Effector memory CD8-positive, alpha-beta T cell (primary cell): ENCODE measurements at regions not wholly inside any gene's neighbourhood (a gene's known extent, or its start where the extent isn't known, plus 50 kb on each side); places are given as distances from the start of the nearest gene placed in this dataset.

Experiments used
- ATAC-seq: fragments of 150-1000 bp; cut with Tn5 transposase; replicated peaks from 2 replicates; pipeline ENCODE4 v1.10.0; 2021; ENCODE audit warnings: mild to moderate bottlenecking, moderate library complexity
- DNase-seq, 3 experiments: peaks; one replicate each; pipeline ENCODE4 v3.0.0; 2021
- H3K27ac Mint-ChIP-seq, 2 donors: one replicate each; pipeline ENCODE4 v1.8.0; 2022; ENCODE audit warnings: mild to moderate bottlenecking in 2 of 2, mixed read lengths in 2 of 2, moderate library complexity in 2 of 2
- H3K27me3 Mint-ChIP-seq, 2 donors: one replicate each; pipeline ENCODE4 v1.8.0; 2022; ENCODE audit warnings: mixed read lengths in 2 of 2
- H3K36me3 Mint-ChIP-seq: one replicate; pipeline ENCODE4 v1.8.0; 2022; ENCODE audit warnings: mild to moderate bottlenecking, moderate library complexity, mixed read lengths; ENCODE audit not compliant: insufficient read depth
- H3K4me1 Mint-ChIP-seq, 2 donors: one replicate each; pipeline ENCODE4 v1.8.0; 2022; ENCODE audit warnings: low read depth in 2 of 2, mixed read lengths in 2 of 2
- H3K4me3 Mint-ChIP-seq, 2 donors: one replicate each; pipeline ENCODE4 v1.8.0; 2022; ENCODE audit warnings: mild to moderate bottlenecking in 2 of 2, mixed read lengths in 2 of 2, moderate library complexity in 2 of 2
- H3K9me3 Mint-ChIP-seq, 2 donors: one replicate each; pipeline ENCODE4 v1.8.0; 2022; ENCODE audit warnings: mixed read lengths in 2 of 2

- no peak overlapping the region for H3K4me3 Mint-ChIP-seq
- no peak for ATAC-seq
- no peaks in the 10 kb centered on the region for H3K9me3 Mint-ChIP-seq
Observed at GRCh38 chr9:103988821-103989220, 105.3 kb upstream of the SMC2 start.

DNA sequence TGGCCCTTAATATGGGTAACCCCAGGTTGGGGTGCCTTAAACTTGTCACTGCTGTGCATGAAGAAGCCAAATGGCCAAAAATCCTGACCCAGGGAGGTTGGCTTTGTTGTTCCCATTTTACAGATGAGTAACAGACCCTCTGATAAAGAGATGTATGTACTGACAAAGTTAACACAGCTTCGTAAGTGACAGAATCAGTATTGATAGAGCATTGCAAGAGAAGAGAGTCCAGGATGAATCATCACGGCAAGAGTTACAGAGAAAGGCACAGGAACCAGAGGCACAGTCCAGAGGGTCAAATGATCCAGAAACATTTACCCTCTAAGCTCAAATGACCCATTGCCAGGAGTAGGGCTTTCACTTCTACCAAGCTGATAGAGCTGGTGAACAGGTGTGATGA is 103.8 kb upstream of the SMC2 start:
- no peaks in the 10 kb centered on the region for H3K36me3 Mint-ChIP-seq
- no peaks in the 10 kb centered on the region for H3K9me3 Mint-ChIP-seq
- peaks cover 0 to 7% of the 10 kb centered on the region in 2 donors for H3K27me3 Mint-ChIP-seq
- no peaks in the 10 kb centered on the region for H3K4me1 Mint-ChIP-seq
- DNase-seq = no peak
- no peak for ATAC-seq
- H3K27ac Mint-ChIP-seq = no peak overlapping the region
- no peak overlapping the region for H3K4me3 Mint-ChIP-seq

More at GRCh38 chr9:103988821-103989220, 105.3 kb upstream of the SMC2 start:
- Mint-ChIP-seq H3K27ac (no peak overlapping the region), H3K36me3 (no peaks in the 10 kb centered on the region), H3K27me3 (peaks cover 0 to 14% of the 10 kb centered on the region in 2 donors), H3K4me1 (no peaks in the 10 kb centered on the region)
- DNase-seq = no peak

DNA sequence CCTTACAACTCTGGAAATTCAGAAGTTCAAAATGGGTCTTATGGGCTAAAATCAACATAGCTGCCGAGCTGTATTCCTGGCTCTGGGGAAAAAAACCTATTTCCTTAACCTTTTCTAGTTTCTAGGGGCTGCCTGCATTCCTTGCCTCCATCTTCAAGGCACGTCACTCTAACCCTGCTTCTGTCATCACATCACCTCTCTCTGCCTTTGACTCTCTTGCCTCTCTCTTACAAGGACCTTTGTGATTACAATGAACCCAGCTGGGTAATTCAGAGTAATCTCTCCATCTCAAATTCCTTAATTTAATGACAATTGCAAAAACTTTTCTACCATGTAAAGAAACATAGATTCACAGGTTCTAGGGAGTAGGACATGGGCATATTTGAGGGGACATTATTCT is 103.1 kb upstream of the SMC2 start:
- Mint-ChIP-seq H3K4me1 (no peaks in the 10 kb centered on the region), H3K36me3 (no peaks in the 10 kb centered on the region), H3K27me3 (peaks cover 0 to under 1% of the 10 kb centered on the region in 2 donors), H3K9me3 (no peaks in the 10 kb centered on the region), H3K27ac (no peak overlapping the region), H3K4me3 (no peak overlapping the region)
- no peak for ATAC-seq
- DNase-seq = no peak

DNA sequence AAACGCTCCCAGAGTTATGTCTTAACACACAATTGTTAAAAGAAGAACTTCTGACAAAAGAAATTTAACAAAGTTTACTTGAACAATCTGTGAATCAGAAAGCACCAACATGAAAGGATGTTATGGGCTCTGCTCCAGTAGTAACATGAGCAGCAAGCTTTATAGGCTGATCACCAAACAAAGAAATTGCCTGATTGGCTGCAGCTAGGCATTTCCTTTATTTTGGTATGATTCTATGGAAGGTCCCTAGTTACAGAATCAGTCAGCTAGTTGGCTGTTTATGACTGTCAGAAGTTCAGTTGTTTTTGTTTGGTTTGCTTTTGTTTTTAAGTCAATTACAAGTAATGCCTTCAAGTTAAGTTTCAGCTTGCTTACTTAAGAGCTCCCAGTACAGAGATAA is 102.4 kb upstream of the SMC2 start:
- DNase-seq (no peak), ATAC-seq (no peak)
- Mint-ChIP-seq H3K27me3 (no peaks in the 10 kb centered on the region), H3K36me3 (no peaks in the 10 kb centered on the region), H3K4me1 (no peaks in the 10 kb centered on the region), H3K27ac (no peak overlapping the region), H3K9me3 (no peaks in the 10 kb centered on the region), H3K4me3 (no peak overlapping the region)

DNA sequence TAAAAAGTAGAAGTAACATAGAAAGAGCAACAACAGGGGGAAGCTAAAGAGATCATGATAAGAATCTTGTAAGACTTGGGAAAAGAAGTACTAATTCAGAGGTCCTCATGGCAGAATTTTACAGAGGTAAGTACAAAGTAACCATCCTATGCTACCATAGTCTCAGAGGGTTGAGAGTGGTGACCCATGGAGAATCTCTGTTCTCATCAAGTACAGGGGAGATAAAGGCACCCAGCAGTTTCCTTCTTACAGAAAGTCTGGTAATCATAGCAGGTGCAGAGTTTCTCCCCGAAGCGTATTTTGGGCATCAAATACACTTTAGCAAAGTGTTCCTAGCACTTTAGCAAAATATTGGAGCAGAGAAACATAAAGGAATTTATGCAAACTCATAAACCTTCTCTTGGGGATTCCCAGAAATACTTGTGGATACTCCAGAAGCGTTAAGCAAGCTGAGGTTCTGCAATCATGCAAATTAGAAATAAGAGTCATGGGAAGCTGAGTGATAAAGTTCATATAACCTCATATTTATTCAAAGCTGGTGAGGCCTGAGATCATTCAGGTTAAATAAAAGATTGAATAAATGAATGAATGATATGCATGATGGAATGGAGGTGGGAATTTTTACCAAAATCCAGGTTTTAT is 101.0 kb upstream of the SMC2 start:
- Mint-ChIP-seq H3K36me3 (no peaks in the 10 kb centered on the region), H3K27ac (no peak overlapping the region), H3K9me3 (no peaks in the 10 kb centered on the region), H3K4me1 (no peaks in the 10 kb centered on the region), H3K4me3 (no peak overlapping the region), H3K27me3 (no peaks in the 10 kb centered on the region)
- no peak for ATAC-seq
- no peak for DNase-seq

DNA sequence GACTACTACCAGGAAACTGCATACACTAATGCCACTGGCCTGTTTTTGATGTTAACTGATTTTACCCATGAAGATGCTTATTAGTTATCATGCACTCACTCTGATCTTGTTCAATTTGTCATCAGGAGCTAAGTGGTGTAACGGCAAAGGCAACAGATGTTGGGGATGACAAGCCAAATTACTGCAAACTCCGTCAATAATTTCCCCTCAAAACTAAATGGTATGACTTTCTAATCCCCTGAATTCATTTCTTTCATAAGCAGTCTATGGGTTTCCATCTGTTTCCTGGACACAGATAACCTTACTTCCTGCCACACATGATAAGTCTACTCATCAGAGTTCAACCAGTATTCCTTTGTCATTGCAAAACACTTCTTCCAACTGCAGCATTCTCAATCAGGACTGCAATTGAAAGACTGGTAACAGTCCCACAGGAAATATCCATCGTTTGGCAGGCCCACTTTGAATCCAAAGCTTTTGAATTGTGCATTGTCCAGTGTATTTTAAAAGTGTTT is 96.2 kb upstream of the SMC2 start:
- no peaks in the 10 kb centered on the region for H3K4me1 Mint-ChIP-seq
- H3K36me3 Mint-ChIP-seq = no peaks in the 10 kb centered on the region
- ATAC-seq = no peak
- H3K27me3 Mint-ChIP-seq = no peaks in the 10 kb centered on the region
- no peak overlapping the region for H3K4me3 Mint-ChIP-seq
- H3K27ac Mint-ChIP-seq = no peak overlapping the region
- no peak for DNase-seq
- no peaks in the 10 kb centered on the region for H3K9me3 Mint-ChIP-seq

DNA sequence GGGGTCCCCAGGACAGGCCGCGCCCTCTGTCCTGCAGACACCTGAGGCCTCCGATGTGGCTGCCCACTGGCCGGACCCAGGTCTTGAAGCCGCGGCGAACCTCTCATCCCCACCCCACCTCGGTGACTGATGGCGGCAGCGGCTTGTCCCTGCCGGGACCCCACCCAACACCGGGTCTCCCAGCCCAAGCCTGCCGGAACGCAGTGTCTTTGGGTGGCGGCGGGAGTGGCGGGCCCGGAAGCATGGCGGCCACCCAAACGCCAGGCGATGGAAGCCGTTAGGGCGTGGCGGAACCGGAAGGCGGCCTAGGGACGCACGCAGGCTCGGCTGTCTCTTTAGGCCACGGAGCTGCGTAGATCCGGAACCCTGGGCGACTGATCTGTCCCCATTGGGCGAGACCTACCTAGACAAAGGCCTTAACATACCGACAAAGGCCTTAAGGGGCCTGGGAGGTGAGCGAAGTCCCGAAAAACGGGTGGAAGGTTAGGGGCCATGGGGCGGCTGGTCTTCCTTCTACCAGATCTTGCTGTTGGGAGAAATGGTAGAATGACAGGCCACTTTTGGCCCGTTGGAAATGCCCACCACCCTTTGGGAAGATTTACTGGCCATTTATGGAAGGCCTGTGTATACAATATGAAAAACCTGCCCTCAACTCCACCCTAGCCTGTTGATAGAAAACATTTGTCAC is 94.6 kb upstream of the SMC2 start:
- H3K27ac Mint-ChIP-seq = no peak overlapping the region
- H3K36me3 Mint-ChIP-seq = no peaks in the 10 kb centered on the region
- H3K4me1 Mint-ChIP-seq = no peaks in the 10 kb centered on the region
- ATAC-seq = no peak
- no peaks in the 10 kb centered on the region for H3K9me3 Mint-ChIP-seq
- peaks cover 0 to 8% of the 10 kb centered on the region in 2 donors for H3K27me3 Mint-ChIP-seq
- no peak overlapping the region for H3K4me3 Mint-ChIP-seq
- no peak for DNase-seq

GRCh38 chr9:104009826-104010225 is 84.3 kb upstream of the SMC2 start:
- Mint-ChIP-seq H3K27me3 (peaks cover 8 to 21% of the 10 kb centered on the region in 2 donors), H3K9me3 (peaks cover 0 to 2% of the 10 kb centered on the region in 2 donors), H3K4me3 (no peak overlapping the region), H3K27ac (no peak overlapping the region), H3K36me3 (no peaks in the 10 kb centered on the region), H3K4me1 (no peaks in the 10 kb centered on the region)
- DNase-seq = no peak
- no peak for ATAC-seq

DNA sequence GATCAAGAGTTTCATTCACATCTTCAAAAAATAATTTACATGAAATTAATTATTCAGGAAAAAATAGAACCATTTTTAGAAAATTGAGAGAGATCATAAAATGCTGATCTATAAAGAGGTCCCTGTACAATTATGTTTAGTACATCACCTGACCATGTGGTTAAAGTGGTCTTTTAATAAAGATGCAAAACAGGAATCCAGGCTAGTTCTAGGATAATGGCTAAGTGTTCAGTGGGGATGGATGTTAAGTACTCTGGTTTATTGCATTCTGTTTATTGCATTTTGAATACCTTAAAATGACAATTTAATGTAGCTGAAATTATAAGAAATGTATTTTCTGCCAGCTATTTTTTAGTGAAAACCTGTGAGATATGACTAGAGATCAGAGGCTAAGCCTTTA is 72.0 kb upstream of the SMC2 start:
- DNase-seq (no peak), ATAC-seq (no peak)
- H3K27ac Mint-ChIP-seq = no peak overlapping the region
- no peak overlapping the region for H3K4me3 Mint-ChIP-seq
- peaks cover under 1 to 1% of the 10 kb centered on the region in 2 donors for H3K4me1 Mint-ChIP-seq
- no peaks in the 10 kb centered on the region for H3K27me3 Mint-ChIP-seq
- H3K36me3 Mint-ChIP-seq = no peaks in the 10 kb centered on the region
- H3K9me3 Mint-ChIP-seq = peaks cover 5 to 9% of the 10 kb centered on the region in 2 donors

- ATAC-seq = no peak
- Mint-ChIP-seq H3K36me3 (no peaks in the 10 kb centered on the region), H3K27ac (no peak overlapping the region), H3K9me3 (peaks cover 5 to 9% of the 10 kb centered on the region in 2 donors), H3K4me3 (no peak overlapping the region), H3K27me3 (no peaks in the 10 kb centered on the region), H3K4me1 (peaks cover 10 to 20% of the 10 kb centered on the region in 2 donors)
- no peak for DNase-seq
Observed at GRCh38 chr9:104025104-104025503, 69.0 kb upstream of the SMC2 start.

DNA sequence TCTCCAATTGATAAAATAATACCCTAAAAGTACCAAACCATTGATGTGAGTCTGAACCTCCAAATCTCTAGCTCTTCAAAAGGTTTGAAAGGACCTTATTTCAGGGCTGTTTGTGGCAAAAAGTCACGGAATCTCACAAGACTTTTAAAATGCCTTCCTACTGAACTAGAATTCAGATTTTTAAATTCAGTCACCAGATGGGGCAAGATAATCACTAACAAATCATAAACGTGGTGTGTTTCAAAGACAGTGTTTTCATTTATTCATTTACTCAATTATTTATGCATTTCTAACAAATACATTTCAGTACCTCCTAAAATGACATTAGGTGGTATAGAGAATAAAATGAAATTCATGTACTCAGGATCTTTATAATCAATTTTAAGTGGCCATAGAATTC is 68.2 kb upstream of the SMC2 start:
- Mint-ChIP-seq H3K4me1 (peaks cover 13 to 20% of the 10 kb centered on the region in 2 donors), H3K36me3 (no peaks in the 10 kb centered on the region), H3K27ac (no peak overlapping the region), H3K9me3 (peaks cover 0 to 2% of the 10 kb centered on the region in 2 donors), H3K4me3 (no peak overlapping the region), H3K27me3 (no peaks in the 10 kb centered on the region)
- ATAC-seq = no peak
- DNase-seq = no peak

DNA sequence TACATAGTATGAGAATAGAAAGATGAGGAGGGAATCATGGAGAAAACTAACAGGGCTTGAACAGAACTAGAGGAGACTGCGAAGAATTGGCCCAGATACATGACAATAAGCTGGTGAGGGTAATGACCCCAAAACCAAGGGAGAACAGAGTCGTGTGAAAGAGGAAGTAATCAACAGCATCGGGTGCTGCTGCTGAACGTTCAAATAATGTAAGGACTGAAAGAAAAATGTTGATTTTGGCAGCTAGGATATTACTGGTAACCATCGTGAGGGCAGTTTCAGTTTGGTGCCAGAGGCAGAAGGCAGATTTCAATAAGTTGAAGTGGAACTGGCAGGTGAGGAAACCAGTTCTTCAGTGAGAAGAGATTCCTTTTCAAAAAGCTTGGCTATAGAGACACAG is 66.8 kb upstream of the SMC2 start:
- Mint-ChIP-seq H3K4me1 (peaks cover 13 to 20% of the 10 kb centered on the region in 2 donors), H3K36me3 (no peaks in the 10 kb centered on the region)

DNA sequence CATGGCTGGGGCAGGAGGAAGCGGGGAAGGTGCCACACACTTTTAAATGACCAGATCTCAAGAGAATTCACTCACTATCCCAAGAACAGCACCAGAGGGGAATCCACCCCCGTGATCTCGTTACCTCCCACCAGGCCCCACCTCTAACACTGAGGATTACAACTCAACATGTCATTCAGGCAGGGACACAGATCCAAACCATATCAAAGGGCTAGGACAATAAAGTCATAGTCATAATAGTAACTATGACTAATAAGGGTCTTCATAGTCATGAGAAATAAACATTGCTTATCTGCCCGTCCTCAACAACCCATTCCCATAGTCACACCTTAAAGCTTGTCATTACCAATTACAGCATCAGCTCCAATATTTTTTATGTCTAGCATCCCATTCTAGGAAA is 65.3 kb upstream of the SMC2 start:
- ATAC-seq (no peak), DNase-seq (no peak)
- no peaks in the 10 kb centered on the region for H3K9me3 Mint-ChIP-seq
- H3K27me3 Mint-ChIP-seq = no peaks in the 10 kb centered on the region
- H3K4me1 Mint-ChIP-seq = peaks cover 13 to 20% of the 10 kb centered on the region in 2 donors
- H3K27ac Mint-ChIP-seq = no peak overlapping the region
- peak overlapping the region in 1 of 2 donors; percentile 18 for H3K4me3 Mint-ChIP-seq
- no peaks in the 10 kb centered on the region for H3K36me3 Mint-ChIP-seq

More for the DNA sequence above, 66.8 kb upstream of the SMC2 start:
- H3K27ac Mint-ChIP-seq = no peak overlapping the region
- no peaks in the 10 kb centered on the region for H3K27me3 Mint-ChIP-seq
- no peak overlapping the region for H3K4me3 Mint-ChIP-seq
- ATAC-seq (no peak), DNase-seq (no peak)
- no peaks in the 10 kb centered on the region for H3K9me3 Mint-ChIP-seq
